ENCODE measurements at regions not wholly inside any gene's neighbourhood (a gene's known extent, or its start where the extent isn't known, plus 50 kb on each side); places are given as distances from the start of the nearest gene placed in this dataset.

DNA sequence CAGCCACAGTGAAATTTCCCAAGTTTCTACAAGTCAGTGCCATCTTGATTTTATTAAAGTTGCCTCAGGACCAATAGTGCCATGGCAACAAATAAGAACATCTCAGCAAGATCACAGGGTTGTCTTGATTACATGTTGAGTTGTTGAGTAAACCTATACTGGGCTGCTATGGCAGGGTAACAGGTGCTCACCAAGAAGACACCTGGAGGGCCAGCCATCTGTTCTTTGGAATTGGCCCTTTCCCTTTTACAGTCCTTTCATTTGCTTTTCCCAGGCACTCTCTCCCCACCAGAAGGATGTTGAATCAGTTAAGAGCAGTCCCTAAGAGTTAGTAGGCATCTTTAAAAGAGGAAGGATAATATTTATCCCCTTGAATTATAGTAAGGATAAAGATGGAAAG is 582.0 kb downstream of the TNS3 start:
- no peak overlapping the region for H2BK120ac ChIP-seq (ENCODE audit: low read depth, low read length)
- no peak for TF ChIP-seq MAZ (IDR thresholded peaks at IDR 0.05; ENCODE audit: borderline replicate concordance, low read depth, low read length)
- TF ChIP-seq CEBPB (IDR thresholded peaks at IDR 0.05; ENCODE audit: low read depth, low read length), result no peak
- TF ChIP-seq, protein P1, sequence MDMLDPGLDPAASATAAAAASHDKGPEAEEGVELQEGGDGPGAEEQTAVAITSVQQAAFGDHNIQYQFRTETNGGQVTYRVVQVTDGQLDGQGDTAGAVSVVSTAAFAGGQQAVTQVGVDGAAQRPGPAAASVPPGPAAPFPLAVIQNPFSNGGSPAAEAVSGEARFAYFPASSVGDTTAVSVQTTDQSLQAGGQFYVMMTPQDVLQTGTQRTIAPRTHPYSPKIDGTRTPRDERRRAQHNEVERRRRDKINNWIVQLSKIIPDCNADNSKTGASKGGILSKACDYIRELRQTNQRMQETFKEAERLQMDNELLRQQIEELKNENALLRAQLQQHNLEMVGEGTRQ (IDR thresholded peaks at IDR 0.05; ENCODE audit: low read depth, low read length), result no peak
- no peak for TF ChIP-seq POLR2A (IDR thresholded peaks at IDR 0.05; ENCODE audit: low read depth, low read length)
- TF ChIP-seq RAD21 (IDR thresholded peaks at IDR 0.05; ENCODE audit: low read length), result no peak
- TF ChIP-seq MXI1 (IDR thresholded peaks at IDR 0.05; ENCODE audit: borderline replicate concordance, low read depth, low read length), result no peak
- no peak for TF ChIP-seq BHLHE40 (IDR thresholded peaks at IDR 0.05; ENCODE audit: low read depth, low read length)
- TF ChIP-seq SMC3 (IDR thresholded peaks at IDR 0.05; ENCODE audit: low read depth, low read length), result no peak
- no peak for TF ChIP-seq RFX5 (IDR thresholded peaks at IDR 0.05; ENCODE audit: low read depth, low read length)
- TF ChIP-seq NFE2L2 (IDR thresholded peaks at IDR 0.05; ENCODE audit: low read depth, low read length), result no peak
- TF ChIP-seq, protein P2, sequence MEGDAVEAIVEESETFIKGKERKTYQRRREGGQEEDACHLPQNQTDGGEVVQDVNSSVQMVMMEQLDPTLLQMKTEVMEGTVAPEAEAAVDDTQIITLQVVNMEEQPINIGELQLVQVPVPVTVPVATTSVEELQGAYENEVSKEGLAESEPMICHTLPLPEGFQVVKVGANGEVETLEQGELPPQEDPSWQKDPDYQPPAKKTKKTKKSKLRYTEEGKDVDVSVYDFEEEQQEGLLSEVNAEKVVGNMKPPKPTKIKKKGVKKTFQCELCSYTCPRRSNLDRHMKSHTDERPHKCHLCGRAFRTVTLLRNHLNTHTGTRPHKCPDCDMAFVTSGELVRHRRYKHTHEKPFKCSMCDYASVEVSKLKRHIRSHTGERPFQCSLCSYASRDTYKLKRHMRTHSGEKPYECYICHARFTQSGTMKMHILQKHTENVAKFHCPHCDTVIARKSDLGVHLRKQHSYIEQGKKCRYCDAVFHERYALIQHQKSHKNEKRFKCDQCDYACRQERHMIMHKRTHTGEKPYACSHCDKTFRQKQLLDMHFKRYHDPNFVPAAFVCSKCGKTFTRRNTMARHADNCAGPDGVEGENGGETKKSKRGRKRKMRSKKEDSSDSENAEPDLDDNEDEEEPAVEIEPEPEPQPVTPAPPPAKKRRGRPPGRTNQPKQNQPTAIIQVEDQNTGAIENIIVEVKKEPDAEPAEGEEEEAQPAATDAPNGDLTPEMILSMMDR (conservative IDR thresholded peaks at IDR 0.05; ENCODE audit: low read depth, low read length), result no peak
- no peak for TF ChIP-seq MAFK (IDR thresholded peaks at IDR 0.05; ENCODE audit: low read depth, low read length)
- no peak for TF ChIP-seq FOS (IDR thresholded peaks at IDR 0.05; ENCODE audit: low read depth, low read length)
- TF ChIP-seq CHD1 (IDR thresholded peaks at IDR 0.05; ENCODE audit: low read depth, low read length), result no peak
- TF ChIP-seq, protein P3, sequence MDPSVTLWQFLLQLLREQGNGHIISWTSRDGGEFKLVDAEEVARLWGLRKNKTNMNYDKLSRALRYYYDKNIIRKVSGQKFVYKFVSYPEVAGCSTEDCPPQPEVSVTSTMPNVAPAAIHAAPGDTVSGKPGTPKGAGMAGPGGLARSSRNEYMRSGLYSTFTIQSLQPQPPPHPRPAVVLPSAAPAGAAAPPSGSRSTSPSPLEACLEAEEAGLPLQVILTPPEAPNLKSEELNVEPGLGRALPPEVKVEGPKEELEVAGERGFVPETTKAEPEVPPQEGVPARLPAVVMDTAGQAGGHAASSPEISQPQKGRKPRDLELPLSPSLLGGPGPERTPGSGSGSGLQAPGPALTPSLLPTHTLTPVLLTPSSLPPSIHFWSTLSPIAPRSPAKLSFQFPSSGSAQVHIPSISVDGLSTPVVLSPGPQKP (IDR thresholded peaks at IDR 0.05; ENCODE audit: borderline replicate concordance, low read depth, low read length), result no peak
- no peak for TF ChIP-seq RCOR1 (IDR thresholded peaks at IDR 0.05; ENCODE audit: insufficient replicate concordance, low read length)
- POLR2A ChIA-PET (ENCODE audit: unreplicated experiment), result no interaction called here
- no peak overlapping the region for H4K5ac ChIP-seq (ENCODE audit: low read depth, low read length)
- H2BK5ac ChIP-seq (ENCODE audit: low read depth, low read length, poor library complexity, severe bottlenecking), result no peak overlapping the region
- H3K4me2 ChIP-seq (ENCODE audit: low read depth, low read length), result no peak overlapping the region
- H3K56ac ChIP-seq (ENCODE audit: extremely low read depth, insufficient read depth, low read length), result no peak overlapping the region
- ATAC-seq (ENCODE audit: low read depth), result no peak
- no peak overlapping the region for H3K4me3 ChIP-seq (ENCODE audit: insufficient read depth, low read depth, low read length)
- H3K23ac ChIP-seq (ENCODE audit: low read depth, low read length), result no peak overlapping the region
- no peaks in the 10 kb centered on the region for H3K9me3 ChIP-seq (ENCODE audit: control insufficient read depth, insufficient read depth, low read length)
- no TSS peak for BruUV-seq (replicated peaks)
- no peaks in the 10 kb centered on the region for H3K9me1 ChIP-seq (ENCODE audit: insufficient read depth, low read length)
- H3K36me3 ChIP-seq (ENCODE audit: control insufficient read depth, insufficient read depth, low read length), result no peaks in the 10 kb centered on the region
- no peak overlapping the region for H2AK9ac ChIP-seq (replicated peaks; ENCODE audit: low read depth, low read length, poor library complexity)
- in situ Hi-C loops (cut with MboI; ENCODE audit: low sequenced_read_pairs), result no loop called here
- intact Hi-C loops (cut with micrococcal nuclease), result no loop called here
- H4K91ac ChIP-seq (ENCODE audit: insufficient read depth, low read depth, low read length), result no peak overlapping the region
- H3K18ac ChIP-seq (ENCODE audit: low read depth, low read length), result no peak overlapping the region
- H3K27me3 ChIP-seq (ENCODE audit: control insufficient read depth, insufficient read depth, low read length), result no peaks in the 10 kb centered on the region
- H3K4ac ChIP-seq (ENCODE audit: low read depth, low read length), result no peak overlapping the region
- H3K14ac ChIP-seq (replicated peaks; ENCODE audit: low read depth, low read length), result no peak overlapping the region
- H4K20me1 ChIP-seq (ENCODE audit: insufficient read depth, low read length), result no peaks in the 10 kb centered on the region
- CTCF ChIA-PET, result no interaction called here
- no peak overlapping the region for H4K8ac ChIP-seq (ENCODE audit: low read depth in 2 of 2, low read length in 2 of 2)
- no peak overlapping the region for H3K9ac ChIP-seq (ENCODE audit: low read depth, low read length)
- no peaks in the 10 kb centered on the region for H3K79me1 ChIP-seq (ENCODE audit: low read depth in 1 of 2, low read length in 2 of 2)
- no peak overlapping the region for H2AFZ ChIP-seq (replicated peaks; ENCODE audit: low read length, poor library complexity)
- no peak overlapping the region for H2BK15ac ChIP-seq (ENCODE audit: low read depth, low read length)
- no peak overlapping the region for H3K27ac ChIP-seq (ENCODE audit: insufficient read depth, low read length)
- no peak overlapping the region for H2AK5ac ChIP-seq (ENCODE audit: low read depth, low read length)
- dilution Hi-C loops (cut with HindIII; ENCODE audit: low sequenced_read_pairs, unreplicated experiment), result no loop called here
- DNase-seq, result no peak
- no peak overlapping the region for H2BK20ac ChIP-seq (ENCODE audit: low read depth, low read length)
- no peaks in the 10 kb centered on the region for H3K4me1 ChIP-seq (ENCODE audit: control insufficient read depth, insufficient read depth, low read length)

Data from IMR-90 (cell line).